Naive thymus-derived CD4-positive, alpha-beta T cell (primary cell): ENCODE measurements at regions not wholly inside any gene's neighbourhood (a gene's known extent, or its start where the extent isn't known, plus 50 kb on each side); places are given as distances from the start of the nearest gene placed in this dataset.
"Not testable (repeated sequence)": the region's sequence is repeated elsewhere in the genome, so short reads cannot be mapped to it uniquely, and the experiment has no call there.

Source experiments
- ATAC-seq: fragments of 150-1000 bp; cut with Tn5 transposase; 2 replicates; pipeline ENCODE4 v1.10.0; 2021; ENCODE audit warnings: mild to moderate bottlenecking, moderate library complexity
- CTCF ChIA-PET: fragments of 350-600 bp; sonication (Branson Sonifier 250); formaldehyde crosslinking; loops from one replicate; lab custom pipeline; 2021; ENCODE audit warnings: antibody characterized with exemption; lab: Charles Lee
- POLR2A ChIA-PET: fragments of 350-600 bp; sonication (Branson Sonifier 250); formaldehyde crosslinking; loops from one replicate; lab custom pipeline; 2021; ENCODE audit warnings: antibody characterized with exemption, inconsistent platforms; lab: Charles Lee
- DNase-seq, 9 donors: peaks; one replicate each; pipeline versions ENCODE4 v3.0.0 to v3.0.0-alpha.2; 2020 to 2022; ENCODE audit warnings: mixed read lengths in 1 of 9
- H3K27ac ChIP-seq: one replicate; pipeline ENCODE4 v1.7.0; 2013; ENCODE audit warnings: mild to moderate bottlenecking, low read depth, low read length, moderate library complexity
- H3K27me3 ChIP-seq, 2 donors: one replicate each; pipeline ENCODE4 v1.7.0; 2013; ENCODE audit warnings: low read length in 2 of 2, mild to moderate bottlenecking in 2 of 2, moderate library complexity in 2 of 2; ENCODE audit not compliant: control insufficient read depth in 2 of 2, insufficient read depth in 2 of 2
- H3K36me3 ChIP-seq, 3 experiments: 1 replicate in 2 of 3; 2 replicates in 1 of 3; pipeline ENCODE4 v1.7.0; 2013; ENCODE audit warnings: low read length in 3 of 3, mild to moderate bottlenecking in 3 of 3, moderate library complexity in 1 of 3; ENCODE audit not compliant: insufficient read depth in 3 of 3, control insufficient read depth in 2 of 3
- H3K4me1 ChIP-seq, 2 donors: one replicate each; pipeline ENCODE4 v1.7.0; 2013; ENCODE audit warnings: low read length in 2 of 2, mild to moderate bottlenecking in 2 of 2, moderate library complexity in 1 of 2; ENCODE audit not compliant: control insufficient read depth in 2 of 2, insufficient read depth in 2 of 2
- H3K4me3 ChIP-seq: 2 replicates; pipeline ENCODE4 v1.7.0; 2013; ENCODE audit warnings: mild to moderate bottlenecking, low read length
- H3K9me3 ChIP-seq, 3 experiments: 1 replicate in 2 of 3; 2 replicates in 1 of 3; pipeline ENCODE4 v1.7.0; 2013; ENCODE audit warnings: low read length in 3 of 3; ENCODE audit not compliant: control insufficient read depth in 2 of 3
- H3K27ac Mint-ChIP-seq, 9 donors: one replicate each; pipeline ENCODE4 v1.8.0; 2020 to 2022; ENCODE audit warnings: mixed read lengths in 9 of 9, mild to moderate bottlenecking in 8 of 9, moderate library complexity in 5 of 9, inconsistent platforms in 2 of 9
- H3K27me3 Mint-ChIP-seq, 5 donors: one replicate each; pipeline ENCODE4 v1.8.0; 2021 to 2022; ENCODE audit warnings: mixed read lengths in 5 of 5, mild to moderate bottlenecking in 1 of 5
- H3K36me3 Mint-ChIP-seq, 5 donors: one replicate each; pipeline ENCODE4 v1.8.0; 2020 to 2022; ENCODE audit warnings: mixed read lengths in 5 of 5, mild to moderate bottlenecking in 3 of 5, inconsistent platforms in 1 of 5
- H3K4me1 Mint-ChIP-seq, 7 donors: one replicate each; pipeline ENCODE4 v1.8.0; 2020 to 2022; ENCODE audit warnings: mixed read lengths in 7 of 7, mild to moderate bottlenecking in 3 of 7, inconsistent platforms in 1 of 7
- H3K4me3 Mint-ChIP-seq, 10 donors: one replicate each; pipeline ENCODE4 v1.8.0; 2020 to 2022; ENCODE audit warnings: mild to moderate bottlenecking in 10 of 10, mixed read lengths in 10 of 10, moderate library complexity in 6 of 10, inconsistent platforms in 2 of 10
- H3K9me3 Mint-ChIP-seq, 11 donors: one replicate each; pipeline ENCODE4 v1.8.0; 2020 to 2022; ENCODE audit warnings: mixed read lengths in 11 of 11, mild to moderate bottlenecking in 4 of 11, inconsistent platforms in 1 of 11, moderate library complexity in 1 of 11
- intact Hi-C, 2 donors: fragments of 100-400 bp; cut with micrococcal nuclease; formaldehyde crosslinking; loops; one replicate each; pipeline ENCODE4 v1.15.1; 2023

GRCh38 chr18:34529358-34530335, 180.5 kb upstream of the DTNA start:
- H3K4me1 ChIP-seq = no peaks in the 10 kb centered on the region
- no peak overlapping the region for H3K4me3 Mint-ChIP-seq
- ChIA-PET CTCF (no interaction called here), POLR2A (no interaction called here)
- intact Hi-C loops = no loop called here
- H3K27ac Mint-ChIP-seq = no peak overlapping the region
- H3K4me3 ChIP-seq = no peak overlapping the region
- H3K27ac ChIP-seq = no peak overlapping the region
- H3K36me3 Mint-ChIP-seq = no peaks in the 10 kb centered on the region
- H3K9me3 ChIP-seq = no peaks in the 10 kb centered on the region
- DNase-seq = no peak
- H3K36me3 ChIP-seq = no peaks in the 10 kb centered on the region
- H3K4me1 Mint-ChIP-seq = no peaks in the 10 kb centered on the region
- H3K9me3 Mint-ChIP-seq = peaks cover 0 to 10% (median 5%) of the 10 kb centered on the region in 11 donors
- H3K27me3 Mint-ChIP-seq = no peaks in the 10 kb centered on the region
- no peak for ATAC-seq
- H3K27me3 ChIP-seq = no peaks in the 10 kb centered on the region

GRCh38 chr18:34531110-34531509, 179.0 kb upstream of the DTNA start:
- H3K4me3 ChIP-seq = no peak overlapping the region
- DNase-seq (no peak), ATAC-seq (no peak)
- CTCF ChIA-PET = no interaction called here
- Mint-ChIP-seq H3K4me1 (no peaks in the 10 kb centered on the region), H3K4me3 (no peak overlapping the region), H3K27me3 (no peaks in the 10 kb centered on the region), H3K36me3 (no peaks in the 10 kb centered on the region), H3K9me3 (peaks cover 2 to 15% (median 5%) of the 10 kb centered on the region in 11 donors), H3K27ac (no peak overlapping the region)
- H3K27ac ChIP-seq = no peak overlapping the region
- H3K27me3 ChIP-seq = no peaks in the 10 kb centered on the region
- POLR2A ChIA-PET = no interaction called here
- intact Hi-C loops = no loop called here
- no peaks in the 10 kb centered on the region for H3K9me3 ChIP-seq
- no peaks in the 10 kb centered on the region for H3K4me1 ChIP-seq
- no peaks in the 10 kb centered on the region for H3K36me3 ChIP-seq

GRCh38 chr18:34534642-34535041, 175.5 kb upstream of the DTNA start:
- CTCF ChIA-PET, DNase-seq, H3K4me1 Mint-ChIP-seq, ATAC-seq, H3K9me3 ChIP-seq, intact Hi-C loops, H3K27ac ChIP-seq, H3K27me3 Mint-ChIP-seq, H3K4me3 ChIP-seq, H3K36me3 Mint-ChIP-seq, H3K4me1 ChIP-seq, H3K27me3 ChIP-seq, POLR2A ChIA-PET, H3K4me3 Mint-ChIP-seq, H3K27ac Mint-ChIP-seq, H3K36me3 ChIP-seq: not testable (repeated sequence)
- H3K9me3 Mint-ChIP-seq = peaks cover 2 to 15% (median 5%) of the 10 kb centered on the region in 11 donors

- ChIA-PET CTCF (no interaction called here), POLR2A (no interaction called here)
- H3K4me3 ChIP-seq = no peak overlapping the region
- H3K4me1 ChIP-seq = no peaks in the 10 kb centered on the region
- DNase-seq (no peak), ATAC-seq (no peak)
- no peaks in the 10 kb centered on the region for H3K36me3 ChIP-seq
- Mint-ChIP-seq H3K27me3 (no peaks in the 10 kb centered on the region), H3K27ac (no peak overlapping the region), H3K4me1 (no peaks in the 10 kb centered on the region), H3K9me3 (peaks cover 0 to 5% (median 0%) of the 10 kb centered on the region in 11 donors), H3K36me3 (no peaks in the 10 kb centered on the region), H3K4me3 (no peak overlapping the region)
- no peaks in the 10 kb centered on the region for H3K9me3 ChIP-seq
- intact Hi-C loops = no loop called here
- H3K27ac ChIP-seq = no peak overlapping the region
- no peaks in the 10 kb centered on the region for H3K27me3 ChIP-seq
These were observed 169.2 kb upstream of the DTNA start for GRCh38 chr18:34540897-34541296.

- Mint-ChIP-seq H3K4me1 (no peaks in the 10 kb centered on the region), H3K4me3 (no peak overlapping the region), H3K27ac (no peak overlapping the region), H3K9me3 (peaks cover 0 to 5% (median 0%) of the 10 kb centered on the region in 11 donors), H3K27me3 (no peaks in the 10 kb centered on the region), H3K36me3 (no peaks in the 10 kb centered on the region)
- no peaks in the 10 kb centered on the region for H3K9me3 ChIP-seq
- H3K4me3 ChIP-seq = no peak overlapping the region
- ChIA-PET CTCF (no interaction called here), POLR2A (no interaction called here)
- no peaks in the 10 kb centered on the region for H3K27me3 ChIP-seq
- ATAC-seq = no peak
- intact Hi-C loops = no loop called here
- no peak for DNase-seq
- H3K27ac ChIP-seq = no peak overlapping the region
- no peaks in the 10 kb centered on the region for H3K4me1 ChIP-seq
- H3K36me3 ChIP-seq = no peaks in the 10 kb centered on the region
These were observed 167.5 kb upstream of the DTNA start for GRCh38 chr18:34542625-34543024.

- POLR2A ChIA-PET = no interaction called here
- ATAC-seq (no peak), DNase-seq (no peak)
- Mint-ChIP-seq H3K4me1 (no peaks in the 10 kb centered on the region), H3K27ac (no peak overlapping the region), H3K4me3 (no peak overlapping the region), H3K27me3 (no peaks in the 10 kb centered on the region), H3K36me3 (no peaks in the 10 kb centered on the region), H3K9me3 (peaks cover 0 to 5% (median 0%) of the 10 kb centered on the region in 11 donors)
- CTCF ChIA-PET = no interaction called here
- H3K9me3 ChIP-seq = no peaks in the 10 kb centered on the region
- no peak overlapping the region for H3K27ac ChIP-seq
- H3K4me3 ChIP-seq = no peak overlapping the region
- intact Hi-C loops = no loop called here
- no peaks in the 10 kb centered on the region for H3K36me3 ChIP-seq
- no peaks in the 10 kb centered on the region for H3K27me3 ChIP-seq
- H3K4me1 ChIP-seq = no peaks in the 10 kb centered on the region
These were observed 166.7 kb upstream of the DTNA start for GRCh38 chr18:34543356-34543755.

- Histone ChIP-seq H3K9me3 (no peaks in the 10 kb centered on the region), H3K4me1 (no peaks in the 10 kb centered on the region), H3K27ac (no peak overlapping the region), H3K4me3 (no peak overlapping the region), H3K36me3 (no peaks in the 10 kb centered on the region), H3K27me3 (no peaks in the 10 kb centered on the region)
- Mint-ChIP-seq H3K27ac (no peak overlapping the region), H3K36me3 (no peaks in the 10 kb centered on the region), H3K4me1 (no peaks in the 10 kb centered on the region), H3K9me3 (peaks cover 0 to 9% (median 0%) of the 10 kb centered on the region in 11 donors), H3K27me3 (no peaks in the 10 kb centered on the region), H3K4me3 (no peak overlapping the region)
- POLR2A ChIA-PET = no interaction called here
- intact Hi-C loops = no loop called here
- no peak for DNase-seq
- ATAC-seq = no peak
- CTCF ChIA-PET = no interaction called here
These were observed 166.2 kb upstream of the DTNA start for GRCh38 chr18:34543945-34544344.
